ENCODE measurements at regions not wholly inside any gene's neighbourhood (a gene's known extent, or its start where the extent isn't known, plus 50 kb on each side); places are given as distances from the start of the nearest gene placed in this dataset.

DNA sequence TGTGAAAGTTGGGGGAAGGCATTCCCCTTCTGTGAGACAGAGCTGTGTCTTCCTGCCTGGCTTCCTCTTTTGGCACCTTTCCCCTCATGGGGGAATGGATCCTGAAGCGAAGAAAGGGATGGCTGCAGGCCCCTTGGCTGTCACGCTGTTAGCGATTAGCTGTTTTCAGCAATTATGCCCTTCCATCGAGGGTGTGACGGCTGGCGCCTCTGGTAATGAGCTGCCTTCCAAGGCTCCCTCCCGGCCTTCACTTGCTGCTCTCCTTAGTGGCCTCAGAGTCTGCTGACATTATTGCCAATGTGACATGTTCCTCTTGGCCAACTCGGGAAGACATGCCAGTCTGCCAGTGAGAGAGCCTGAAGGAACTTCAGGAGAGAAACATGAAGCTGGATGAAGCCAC is 162.1 kb downstream of the ZIC5 start:
- TF ChIP-seq EZH2 (IDR thresholded peaks at IDR 0.05; ENCODE audit: borderline replicate concordance) = no peak
- TF ChIP-seq, protein P1, sequence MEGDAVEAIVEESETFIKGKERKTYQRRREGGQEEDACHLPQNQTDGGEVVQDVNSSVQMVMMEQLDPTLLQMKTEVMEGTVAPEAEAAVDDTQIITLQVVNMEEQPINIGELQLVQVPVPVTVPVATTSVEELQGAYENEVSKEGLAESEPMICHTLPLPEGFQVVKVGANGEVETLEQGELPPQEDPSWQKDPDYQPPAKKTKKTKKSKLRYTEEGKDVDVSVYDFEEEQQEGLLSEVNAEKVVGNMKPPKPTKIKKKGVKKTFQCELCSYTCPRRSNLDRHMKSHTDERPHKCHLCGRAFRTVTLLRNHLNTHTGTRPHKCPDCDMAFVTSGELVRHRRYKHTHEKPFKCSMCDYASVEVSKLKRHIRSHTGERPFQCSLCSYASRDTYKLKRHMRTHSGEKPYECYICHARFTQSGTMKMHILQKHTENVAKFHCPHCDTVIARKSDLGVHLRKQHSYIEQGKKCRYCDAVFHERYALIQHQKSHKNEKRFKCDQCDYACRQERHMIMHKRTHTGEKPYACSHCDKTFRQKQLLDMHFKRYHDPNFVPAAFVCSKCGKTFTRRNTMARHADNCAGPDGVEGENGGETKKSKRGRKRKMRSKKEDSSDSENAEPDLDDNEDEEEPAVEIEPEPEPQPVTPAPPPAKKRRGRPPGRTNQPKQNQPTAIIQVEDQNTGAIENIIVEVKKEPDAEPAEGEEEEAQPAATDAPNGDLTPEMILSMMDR (IDR thresholded peaks at IDR 0.05; ENCODE audit: poor library complexity) = no peak
- no peak for TF ChIP-seq EZH2phosphoT487 (IDR thresholded peaks at IDR 0.05; ENCODE audit: low read depth, severe bottlenecking, unreplicated experiment)
- Histone ChIP-seq H3K9me2 (replicated peaks; ENCODE audit: insufficient read depth) (no peaks in the 10 kb centered on the region), H3K27me3 (no peaks in the 10 kb centered on the region), H3K4me3 (no peak overlapping the region), H3K9me3 (ENCODE audit: low read depth) (no peaks in the 10 kb centered on the region), H3K36me3 (replicated peaks; ENCODE audit: insufficient read depth, low read depth) (no peaks in the 10 kb centered on the region), H3K27ac (no peak overlapping the region), H2AFZ (no peak overlapping the region), H3K79me2 (no peaks in the 10 kb centered on the region), H3K4me1 (ENCODE audit: insufficient read depth) (no peaks in the 10 kb centered on the region), H4K20me1 (ENCODE audit: insufficient read depth, poor library complexity, severe bottlenecking) (no peaks in the 10 kb centered on the region), H3K4me2 (no peak overlapping the region)
- WGBS (ENCODE audit: low lambda C conversion rate, missing lambda C conversion rate) = 90% methylated on average over 8 of the region's 8 CpGs
- DNase-seq (ENCODE audit: low spot score) = no peak

DNA sequence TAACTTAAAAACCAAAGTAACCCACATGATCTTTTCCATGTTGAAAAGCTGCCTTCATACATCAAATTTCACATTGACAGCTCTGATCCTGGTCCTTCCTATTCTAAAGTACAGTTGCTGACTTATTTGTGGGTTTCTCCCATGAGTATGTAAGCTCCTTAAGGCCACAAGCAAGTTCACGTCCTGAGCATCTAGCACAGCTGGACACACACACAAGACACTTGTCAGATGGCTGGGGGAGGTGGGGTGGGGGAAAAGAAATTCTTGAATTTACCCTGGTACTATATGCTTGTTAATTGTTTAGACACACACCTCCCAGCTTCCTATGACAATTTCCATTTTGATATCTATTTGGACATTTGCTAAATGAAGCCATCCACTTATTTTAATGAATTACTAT is 162.8 kb downstream of the ZIC5 start:
- no peak for TF ChIP-seq EZH2phosphoT487 (IDR thresholded peaks at IDR 0.05; ENCODE audit: low read depth, severe bottlenecking, unreplicated experiment)
- TF ChIP-seq, protein P1 (IDR thresholded peaks at IDR 0.05; ENCODE audit: poor library complexity) = no peak
- no peak for TF ChIP-seq EZH2 (IDR thresholded peaks at IDR 0.05; ENCODE audit: borderline replicate concordance)
- 91% methylated on average over 1 of the region's 1 CpG for WGBS (ENCODE audit: low lambda C conversion rate, missing lambda C conversion rate)
- Histone ChIP-seq H2AFZ (no peak overlapping the region), H3K4me2 (no peak overlapping the region), H4K20me1 (ENCODE audit: insufficient read depth, poor library complexity, severe bottlenecking) (no peaks in the 10 kb centered on the region), H3K27ac (no peak overlapping the region), H3K79me2 (no peaks in the 10 kb centered on the region), H3K4me3 (no peak overlapping the region), H3K9me2 (replicated peaks; ENCODE audit: insufficient read depth) (no peaks in the 10 kb centered on the region), H3K27me3 (no peaks in the 10 kb centered on the region), H3K4me1 (ENCODE audit: insufficient read depth) (no peaks in the 10 kb centered on the region), H3K36me3 (replicated peaks; ENCODE audit: insufficient read depth, low read depth) (no peaks in the 10 kb centered on the region), H3K9me3 (ENCODE audit: low read depth) (no peaks in the 10 kb centered on the region)
- no peak for DNase-seq (ENCODE audit: low spot score)

DNA sequence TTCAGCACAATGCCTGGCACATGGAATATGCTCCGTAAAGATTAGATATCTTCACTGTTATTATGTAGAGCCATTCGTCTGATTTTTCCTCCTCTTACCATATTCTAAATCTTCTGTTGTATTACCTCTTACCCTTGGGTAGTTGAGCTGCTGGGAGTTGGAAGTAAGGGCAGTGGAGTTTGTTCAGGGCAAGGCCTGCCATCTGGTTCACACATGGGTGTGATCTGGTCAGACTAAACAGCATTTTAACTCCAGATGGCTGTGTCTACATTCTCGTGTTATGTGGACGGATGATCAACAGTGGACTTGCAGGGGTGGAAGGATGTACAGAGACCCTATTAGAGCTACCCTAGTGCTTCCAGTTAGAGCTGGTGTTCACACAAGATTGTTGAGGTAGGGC is 164.9 kb downstream of the ZIC5 start:
- H3K27me3 ChIP-seq = no peaks in the 10 kb centered on the region
- H3K4me1 ChIP-seq (ENCODE audit: insufficient read depth) = no peaks in the 10 kb centered on the region
- 71% methylated on average over 4 of the region's 4 CpGs for WGBS (ENCODE audit: low lambda C conversion rate, missing lambda C conversion rate)
- H3K4me3 ChIP-seq = no peak overlapping the region
- no peaks in the 10 kb centered on the region for H4K20me1 ChIP-seq (ENCODE audit: insufficient read depth, poor library complexity, severe bottlenecking)
- no peaks in the 10 kb centered on the region for H3K36me3 ChIP-seq (replicated peaks; ENCODE audit: insufficient read depth, low read depth)
- no peak overlapping the region for H3K4me2 ChIP-seq
- no peaks in the 10 kb centered on the region for H3K9me3 ChIP-seq (ENCODE audit: low read depth)
- H3K79me2 ChIP-seq = no peaks in the 10 kb centered on the region
- TF ChIP-seq EZH2phosphoT487 (IDR thresholded peaks at IDR 0.05; ENCODE audit: low read depth, severe bottlenecking, unreplicated experiment) (no peak), EZH2 (IDR thresholded peaks at IDR 0.05; ENCODE audit: borderline replicate concordance) (no peak)
- TF ChIP-seq, protein P1 (IDR thresholded peaks at IDR 0.05; ENCODE audit: poor library complexity) = no peak
- H3K9me2 ChIP-seq (replicated peaks; ENCODE audit: insufficient read depth) = no peaks in the 10 kb centered on the region
- no peak overlapping the region for H3K27ac ChIP-seq
- no peak for DNase-seq (ENCODE audit: low spot score)
- H2AFZ ChIP-seq = no peak overlapping the region

DNA sequence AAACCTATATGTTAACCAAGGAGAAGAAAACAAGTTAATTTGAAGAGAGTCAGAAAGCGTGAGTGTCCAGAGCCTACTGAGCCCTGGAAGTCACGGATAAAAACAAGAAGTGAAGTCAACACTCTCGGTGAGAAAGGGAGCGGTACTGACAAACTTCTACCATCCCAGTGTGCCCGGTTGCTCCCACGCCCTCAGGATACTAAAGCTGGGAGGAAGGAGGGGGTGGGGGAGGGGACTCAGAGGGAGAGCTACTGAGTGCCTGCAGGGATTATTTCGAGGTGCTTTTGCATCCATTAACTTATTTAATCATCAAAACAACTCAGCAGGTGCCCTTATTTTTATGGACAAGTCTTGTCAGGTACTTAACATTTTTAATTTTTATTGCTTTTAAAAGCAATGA is 166.2 kb downstream of the ZIC5 start:
- Histone ChIP-seq H3K9me3 (ENCODE audit: low read depth) (no peaks in the 10 kb centered on the region), H4K20me1 (ENCODE audit: insufficient read depth, poor library complexity, severe bottlenecking) (no peaks in the 10 kb centered on the region), H3K9me2 (replicated peaks; ENCODE audit: insufficient read depth) (no peaks in the 10 kb centered on the region), H3K4me1 (ENCODE audit: insufficient read depth) (no peaks in the 10 kb centered on the region), H3K27ac (no peak overlapping the region), H3K4me2 (no peak overlapping the region), H3K4me3 (no peak overlapping the region), H3K79me2 (no peaks in the 10 kb centered on the region), H3K27me3 (no peaks in the 10 kb centered on the region), H2AFZ (no peak overlapping the region), H3K36me3 (replicated peaks; ENCODE audit: insufficient read depth, low read depth) (no peaks in the 10 kb centered on the region)
- WGBS (ENCODE audit: low lambda C conversion rate, missing lambda C conversion rate) = 27% methylated on average over 7 of the region's 7 CpGs
- no peak for DNase-seq (ENCODE audit: low spot score)
- TF ChIP-seq, protein P1 (IDR thresholded peaks at IDR 0.05; ENCODE audit: poor library complexity) = no peak
- TF ChIP-seq EZH2 (IDR thresholded peaks at IDR 0.05; ENCODE audit: borderline replicate concordance) = no peak
- TF ChIP-seq EZH2phosphoT487 (IDR thresholded peaks at IDR 0.05; ENCODE audit: low read depth, severe bottlenecking, unreplicated experiment) = no peak

All from hepatocyte (in vitro differentiated cells).